Common myeloid progenitor, CD34-positive (primary cell): ENCODE measurements at regions not wholly inside any gene's neighbourhood (a gene's known extent, or its start where the extent isn't known, plus 50 kb on each side); places are given as distances from the start of the nearest gene placed in this dataset.

Experiments
- CTCF ChIA-PET: fragments of 350-600 bp; sonication (Branson Sonifier 250); formaldehyde crosslinking; loops from one replicate; lab custom pipeline; 2021; ENCODE audit warnings: antibody characterized with exemption; lab: Charles Lee
- POLR2A ChIA-PET: fragments of 350-600 bp; sonication (Branson Sonifier 250); formaldehyde crosslinking; loops from one replicate; lab custom pipeline; 2021; ENCODE audit warnings: antibody characterized with exemption; lab: Charles Lee
- DNase-seq, 3 donors: peaks; one replicate each; pipeline versions ENCODE4 v3.0.0 to v3.0.0-alpha.2; 2013
- H3K27ac ChIP-seq, 2 experiments: 1 replicate in 1 of 2; 2 replicates in 1 of 2; pipeline ENCODE4 v1.7.0; 2013; ENCODE audit warnings: inconsistent platforms in 2 of 2, low read length in 2 of 2, mild to moderate bottlenecking in 2 of 2, low read depth in 1 of 2, moderate library complexity in 1 of 2; ENCODE audit not compliant: severe bottlenecking in 2 of 2, insufficient read depth in 1 of 2, poor library complexity in 1 of 2
- H3K27me3 ChIP-seq, 5 experiments: replicated peaks in 2 of 5; 1 replicate in 3 of 5; 2 replicates in 2 of 5; pipeline versions ENCODE4 v1.6.1 to v1.7.0; 2013; ENCODE audit warnings: low read length in 4 of 5, mild to moderate bottlenecking in 2 of 5, moderate library complexity in 2 of 5, inconsistent platforms in 1 of 5; ENCODE audit not compliant: insufficient read depth in 5 of 5, control insufficient read depth in 4 of 5
- H3K36me3 ChIP-seq, 4 experiments: 1 replicate in 2 of 4; 2 replicates in 2 of 4; pipeline versions ENCODE4 v1.6.1 to v1.7.0; 2013; ENCODE audit warnings: low read length in 3 of 4, control low read depth in 1 of 4, mild to moderate bottlenecking in 1 of 4; ENCODE audit not compliant: control insufficient read depth in 4 of 4, insufficient read depth in 4 of 4
- H3K4me1 ChIP-seq, 4 experiments: 1 replicate in 3 of 4; 2 replicates in 1 of 4; pipeline versions ENCODE4 v1.6.1 to v1.7.1; 2013; ENCODE audit warnings: low read length in 3 of 4, mild to moderate bottlenecking in 3 of 4, control low read depth in 1 of 4, inconsistent platforms in 1 of 4, moderate library complexity in 1 of 4; ENCODE audit not compliant: control insufficient read depth in 4 of 4, insufficient read depth in 4 of 4; ENCODE audit errors: control extremely low read depth in 1 of 4
- H3K4me3 ChIP-seq, 7 experiments: 1 replicate in 4 of 7; 2 replicates in 3 of 7; pipeline versions ENCODE4 v1.5.1 to v1.7.0; 2013; ENCODE audit warnings: mild to moderate bottlenecking in 7 of 7, low read length in 6 of 7, moderate library complexity in 6 of 7, inconsistent platforms in 2 of 7, low read depth in 2 of 7, control low read depth in 1 of 7; ENCODE audit not compliant: insufficient read depth in 4 of 7, control insufficient read depth in 1 of 7; ENCODE audit errors: extremely low read depth in 1 of 7
- H3K9me3 ChIP-seq, 5 experiments: 1 replicate in 4 of 5; 2 replicates in 1 of 5; pipeline versions ENCODE4 v1.6.1 to v1.7.1; 2013; ENCODE audit warnings: low read length in 4 of 5, mild to moderate bottlenecking in 2 of 5, inconsistent platforms in 1 of 5, low read depth in 1 of 5, moderate library complexity in 1 of 5; ENCODE audit not compliant: control insufficient read depth in 4 of 5, insufficient read depth in 2 of 5; ENCODE audit errors: control extremely low read depth in 1 of 5
- WGBS: methylation state at CpG from one replicate; pipeline ENCODE4 v1.1.5; 2013; ENCODE audit not compliant: insufficient coverage; 5-methylcytosine and 5-hydroxymethylcytosine counted together

- DNase-seq: peak; percentile 91 to 97 (median 96)
- Histone ChIP-seq H3K27me3 (no peaks in the 10 kb centered on the region), H3K27ac (peak overlapping the region; percentile 95 to 98), H3K9me3 (no peaks in the 10 kb centered on the region), H3K4me3 (peak overlapping the region; percentile 61 to 97 (median 84)), H3K4me1 (peaks cover 5 to 42% (median 34%) of the 10 kb centered on the region in 4 experiments), H3K36me3 (no peaks in the 10 kb centered on the region)
- ChIA-PET POLR2A (interaction anchor here (0.6 to 3.3 kb wide), 18 partner anchors 9 to 138 kb away, joined by 3 to 26 read pairs (median 5); partner anchors contain the start of gene GSE1), CTCF (interaction anchor here (1.0 to 6.9 kb wide), 22 partner anchors 10 to 133 kb away, joined by 3 to 62 read pairs (median 5); no protein-coding TSS in a partner anchor)
- 0% methylated on average over 15 of the region's 49 CpGs for WGBS
Observed at GRCh38 chr16:85554114-85554888, 58.8 kb upstream of the GSE1 start.

GRCh38 chr16:85554889-85555718, 58.0 kb upstream of the GSE1 start:
- peaks cover 5 to 47% (median 40%) of the 10 kb centered on the region in 4 experiments for H3K4me1 ChIP-seq
- under 1% methylated on average over 43 of the region's 62 CpGs for WGBS
- peak overlapping the region; percentile 61 to 97 (median 84) for H3K4me3 ChIP-seq
- ChIA-PET CTCF (interaction anchor here (1.0 to 6.9 kb wide), 7 partner anchors 9 to 134 kb away, joined by 3 to 62 read pairs (median 16); no protein-coding TSS in a partner anchor), POLR2A (interaction anchor here (0.7 to 3.3 kb wide), 10 partner anchors 9 to 107 kb away, joined by 3 to 26 read pairs (median 10); partner anchors contain the start of gene GSE1)
- peak overlapping the region; percentile 95 to 98 for H3K27ac ChIP-seq
- no peaks in the 10 kb centered on the region for H3K36me3 ChIP-seq
- no peaks in the 10 kb centered on the region for H3K27me3 ChIP-seq
- H3K9me3 ChIP-seq: no peaks in the 10 kb centered on the region
- peak; percentile 83 to 92 (median 90) for DNase-seq

DNA sequence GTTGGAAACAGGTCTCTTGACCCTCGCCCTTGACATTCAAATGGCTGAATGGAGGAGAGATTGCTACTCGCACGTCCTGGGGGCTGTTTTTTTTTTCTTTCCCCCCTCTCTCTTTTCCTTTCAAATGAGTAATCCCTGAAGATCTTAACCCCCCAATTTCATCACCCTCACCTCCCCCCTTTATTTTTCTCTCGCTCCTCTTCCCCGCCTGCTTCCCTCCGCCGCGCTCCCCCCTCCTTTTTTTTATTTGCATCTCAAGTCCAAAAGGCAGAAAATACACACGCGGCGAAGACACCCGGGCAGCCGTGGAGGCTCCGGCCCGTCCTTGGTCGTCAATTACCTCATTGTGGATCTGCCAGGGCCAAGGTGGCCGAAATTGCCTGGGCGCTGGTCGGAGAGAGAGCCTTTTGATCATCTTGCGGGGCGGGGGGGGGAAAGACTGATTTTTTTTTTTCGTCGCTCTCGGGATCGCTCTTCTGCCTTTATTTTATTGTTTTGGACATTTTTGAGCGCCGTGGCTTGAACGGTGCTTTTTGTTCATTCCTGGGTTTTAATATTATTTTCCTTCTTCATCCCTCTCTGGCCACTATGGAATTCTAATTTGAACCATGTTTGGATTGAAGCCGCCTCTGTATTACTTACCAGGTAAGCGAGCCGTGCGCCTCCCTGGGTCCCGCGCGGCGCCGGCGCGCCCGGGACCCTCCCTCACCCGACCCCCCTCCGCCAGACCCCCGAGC, 57.2 kb upstream of the GSE1 start:
- WGBS: 0% methylated on average over 30 of the region's 43 CpGs
- no peaks in the 10 kb centered on the region for H3K36me3 ChIP-seq
- ChIA-PET CTCF (interaction anchor here (1.2 to 6.0 kb wide), 6 partner anchors 8 to 135 kb away, joined by 3 to 22 read pairs (median 12); no protein-coding TSS in a partner anchor), POLR2A (interaction anchor here (1.8 to 3.3 kb wide), 3 partner anchors 15 to 57 kb away, joined by 4 to 26 read pairs (median 11); partner anchors contain the start of gene GSE1)
- peak overlapping the region; percentile 58 to 97 (median 84) for H3K4me3 ChIP-seq
- DNase-seq: peak in 2 of 3 donors; percentile 76 to 81
- H3K4me1 ChIP-seq: peaks cover 5 to 49% (median 40%) of the 10 kb centered on the region in 4 experiments
- H3K27me3 ChIP-seq: no peaks in the 10 kb centered on the region
- peak overlapping the region; percentile 95 to 98 for H3K27ac ChIP-seq
- H3K9me3 ChIP-seq: no peaks in the 10 kb centered on the region

DNA sequence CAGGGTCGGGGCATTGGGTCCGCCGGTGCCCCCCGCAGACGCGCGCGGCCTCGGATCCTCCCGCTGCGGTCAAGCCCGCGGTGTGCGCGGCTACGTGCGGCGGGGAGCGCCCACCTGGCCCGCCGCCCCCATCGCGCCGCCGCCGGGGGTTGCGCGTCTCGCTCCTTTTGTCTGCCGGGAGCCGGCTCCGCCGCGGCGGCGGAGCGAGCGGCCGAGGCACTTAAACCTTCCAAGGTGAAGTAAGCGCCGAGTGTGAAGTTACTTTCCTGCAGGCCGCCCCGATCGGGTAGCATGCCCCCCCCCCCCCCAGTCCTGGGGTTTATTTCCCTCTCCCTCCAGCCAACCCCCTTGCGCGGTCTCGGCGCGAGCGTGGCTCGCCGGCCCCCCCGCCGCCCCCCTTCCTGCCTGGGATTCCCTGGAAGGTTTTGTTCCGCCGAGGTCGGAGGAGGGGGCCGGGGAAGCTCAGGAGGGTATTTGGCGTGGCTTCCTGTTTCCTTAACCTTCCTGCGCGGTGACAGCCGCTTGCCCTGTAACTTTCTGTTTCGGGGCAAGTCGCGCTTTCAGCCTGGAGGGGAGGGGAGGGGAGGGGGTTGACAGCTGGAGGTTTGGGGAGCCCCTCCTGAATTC, 56.6 kb upstream of the GSE1 start:
- peaks cover 5 to 54% (median 46%) of the 10 kb centered on the region in 4 experiments for H3K4me1 ChIP-seq
- CTCF ChIA-PET: interaction anchor here (0.9 to 3.7 kb wide), 13 partner anchors 13 to 179 kb away, joined by 3 to 35 read pairs (median 5); no protein-coding TSS in a partner anchor
- peak overlapping the region; percentile 58 to 97 (median 84) for H3K4me3 ChIP-seq
- peak; percentile 68 to 87 (median 82) for DNase-seq
- H3K36me3 ChIP-seq: peaks cover 0 to 4% (median 0%) of the 10 kb centered on the region in 4 experiments
- H3K27ac ChIP-seq: peak overlapping the region; percentile 95 to 98
- POLR2A ChIA-PET: interaction anchor here (0.6 to 1.7 kb wide), 4 partner anchors 12 to 58 kb away, joined by 3 to 6 read pairs (median 3); no protein-coding TSS in a partner anchor
- WGBS: 0% methylated on average over 33 of the region's 65 CpGs
- no peaks in the 10 kb centered on the region for H3K9me3 ChIP-seq
- no peaks in the 10 kb centered on the region for H3K27me3 ChIP-seq

DNA sequence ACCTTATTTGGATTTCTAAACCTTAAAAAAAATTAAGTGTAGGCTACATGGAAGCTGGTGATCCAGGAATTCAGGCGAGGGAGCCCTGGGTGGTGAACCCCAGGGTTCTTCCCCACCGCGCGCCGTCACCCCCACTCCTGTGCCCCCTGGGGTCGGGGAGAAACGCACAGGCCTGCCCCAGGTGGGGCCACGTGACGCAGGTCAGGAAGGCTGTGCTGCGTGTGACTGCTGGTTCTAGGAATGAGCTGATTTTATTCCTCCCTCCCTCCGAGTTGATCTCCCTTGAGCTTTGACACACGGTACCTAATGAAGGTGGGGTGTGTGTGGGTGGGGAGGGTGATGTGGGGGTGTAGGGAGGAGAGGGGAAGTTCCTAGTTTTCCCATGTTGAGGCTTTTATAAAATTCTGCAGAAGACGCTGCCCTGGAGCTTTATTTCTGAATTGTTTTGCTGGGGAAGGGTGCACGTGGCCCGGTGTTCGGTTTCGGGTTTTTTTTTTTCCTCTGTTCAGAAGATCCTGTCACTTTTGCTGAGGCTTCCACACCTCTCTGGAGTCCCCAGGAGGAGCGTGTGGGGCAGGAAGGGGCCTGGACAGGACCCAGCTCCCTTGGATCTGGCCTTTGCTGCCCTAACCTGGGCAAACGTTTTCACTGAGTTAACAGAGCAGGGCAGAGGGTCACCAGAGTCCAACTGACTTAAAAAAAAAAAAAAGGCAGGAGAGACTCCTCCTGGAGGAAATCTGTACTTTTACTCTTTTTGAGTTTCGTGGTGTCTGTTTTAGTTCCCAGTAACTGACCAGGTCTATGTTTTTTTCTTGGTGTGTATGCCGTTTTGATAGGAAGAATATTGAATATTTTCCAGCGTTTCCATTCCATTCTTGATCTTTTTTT, 55.8 kb upstream of the GSE1 start:
- POLR2A ChIA-PET: interaction anchor here (0.6 to 1.7 kb wide), 7 partner anchors 10 to 194 kb away, joined by 3 to 6 read pairs (median 3); no protein-coding TSS in a partner anchor
- Histone ChIP-seq H3K9me3 (no peaks in the 10 kb centered on the region), H3K27me3 (no peaks in the 10 kb centered on the region), H3K4me3 (peak overlapping the region; percentile 58 to 97 (median 84)), H3K27ac (peak overlapping the region in 1 of 2 experiments; percentile 98), H3K4me1 (peaks cover 5 to 60% (median 52%) of the 10 kb centered on the region in 4 experiments), H3K36me3 (peaks cover 0 to 4% (median 0%) of the 10 kb centered on the region in 4 experiments)
- DNase-seq: peak in 1 of 3 donors; percentile 42
- CTCF ChIA-PET: interaction anchor here (0.7 to 3.7 kb wide), 19 partner anchors 12 to 179 kb away, joined by 3 to 35 read pairs (median 5); no protein-coding TSS in a partner anchor
- WGBS: 0% methylated on average over 12 of the region's 22 CpGs
